ENCODE measurements at regions not wholly inside any gene's neighbourhood (a gene's known extent, or its start where the extent isn't known, plus 50 kb on each side); places are given as distances from the start of the nearest gene placed in this dataset.
"Not testable (repeated sequence)": the region's sequence is repeated elsewhere in the genome, so short reads cannot be mapped to it uniquely, and the experiment has no call there.

DNA sequence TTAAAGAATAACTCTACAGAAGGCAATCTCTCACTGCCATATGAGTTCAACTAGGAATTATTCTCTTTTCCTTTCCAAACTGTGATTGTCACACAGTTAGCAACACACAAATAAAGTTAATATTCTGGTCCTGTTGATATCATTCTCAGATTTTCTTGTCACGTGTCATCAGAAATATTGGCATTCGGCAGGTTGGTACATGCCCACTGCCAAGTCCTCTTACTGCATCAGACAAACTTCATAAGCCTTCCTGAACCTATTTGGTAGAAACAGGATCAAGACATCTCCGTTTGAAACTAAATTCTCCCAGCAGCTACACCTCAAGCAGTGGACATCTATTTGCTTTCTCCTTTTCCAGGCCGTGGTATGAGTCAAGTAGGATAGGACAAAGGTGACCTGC lies 177.9 kb upstream of the SOX2 start:
- DNase-seq (ENCODE audit: low read depth) = no peak

DNA sequence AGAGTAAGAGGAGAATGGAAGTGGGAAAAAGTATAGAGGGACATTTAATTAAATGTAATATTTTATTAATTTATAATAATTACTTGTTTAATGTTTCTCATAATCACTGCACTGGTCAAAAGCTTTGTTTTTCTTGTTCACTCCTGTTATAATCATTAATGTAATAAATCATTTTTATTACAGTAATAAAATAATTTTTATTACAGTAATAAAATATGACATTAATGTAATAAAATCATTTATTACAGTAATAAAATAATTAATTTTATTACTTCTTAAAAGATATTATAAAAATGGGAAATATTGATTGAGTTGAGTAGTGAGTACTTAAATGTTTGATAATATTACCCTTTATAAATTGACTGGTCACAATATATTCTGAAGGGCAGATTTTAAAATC lies 181.1 kb upstream of the SOX2 start:
- DNase-seq (ENCODE audit: low read depth) = no peak

DNA sequence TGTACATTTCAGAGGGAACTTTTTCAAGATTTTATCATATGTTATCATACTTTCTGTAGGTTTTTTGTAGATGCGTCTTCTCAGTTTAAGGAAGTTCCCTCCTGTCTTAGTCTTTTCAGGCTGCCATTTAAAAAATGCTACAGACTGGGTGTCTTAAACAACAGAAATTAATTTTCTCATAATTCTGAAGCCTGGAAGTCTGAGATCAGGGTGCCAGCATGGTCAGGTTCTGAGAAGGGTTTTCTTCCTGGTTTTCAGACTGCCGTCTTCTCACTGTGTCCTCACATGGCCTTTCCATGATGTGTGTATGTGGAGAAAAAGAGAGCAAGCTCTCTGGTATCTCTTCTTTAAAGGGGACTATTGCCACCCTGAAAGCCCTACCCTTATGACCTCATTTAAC lies 189.9 kb upstream of the SOX2 start:
- no peak for DNase-seq (ENCODE audit: low read depth)

DNA sequence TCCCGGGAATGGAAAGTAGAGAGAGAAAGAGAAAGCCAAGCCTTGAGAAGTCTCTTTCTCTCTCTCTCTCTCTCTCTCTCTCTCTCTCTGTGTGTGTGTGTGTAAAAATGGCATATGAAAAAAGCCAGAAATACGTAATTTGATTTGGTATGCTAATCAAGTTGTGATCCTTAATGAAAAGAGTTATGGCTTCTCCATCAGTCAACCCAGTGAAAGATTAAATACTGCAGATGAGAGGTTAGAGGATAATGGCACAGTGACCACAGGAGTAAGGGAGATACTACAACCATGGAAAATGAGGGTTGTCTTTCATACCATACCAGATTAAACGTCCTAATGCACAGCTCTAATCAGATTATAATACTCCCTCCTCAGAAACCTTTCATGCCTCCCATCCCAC lies 193.5 kb upstream of the SOX2 start:
- no peak for DNase-seq (ENCODE audit: low read depth)

- DNase-seq (ENCODE audit: low read depth) = no peak
Observed at GRCh38 chr3:181512787-181513186, 198.9 kb upstream of the SOX2 start.

- no peak for DNase-seq (ENCODE audit: low read depth)
Observed at GRCh38 chr3:181510500-181510899, 201.2 kb upstream of the SOX2 start.

DNA sequence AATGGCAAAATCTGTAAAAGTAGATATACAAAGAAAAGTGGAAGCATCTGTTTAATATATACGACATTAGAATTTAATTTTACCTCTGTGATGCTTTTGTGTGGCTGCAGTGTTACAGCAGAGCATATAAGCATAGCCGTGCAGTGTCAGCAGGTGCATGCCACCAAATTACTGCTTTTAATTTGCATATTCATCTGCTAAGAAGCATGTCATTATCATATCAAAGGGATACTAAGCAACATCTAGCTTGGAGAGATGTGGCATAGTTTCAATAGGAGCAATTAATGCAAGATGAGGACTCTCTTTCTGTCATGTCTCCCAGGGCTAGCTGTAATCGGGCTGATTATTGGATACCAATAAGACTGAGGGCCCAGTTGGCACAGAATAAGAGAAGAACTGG lies 214.4 kb upstream of the SOX2 start:
- no peak for DNase-seq (ENCODE audit: low read depth)

- no peak for DNase-seq (ENCODE audit: low read depth)
Observed at GRCh38 chr3:181493423-181493822, 218.3 kb upstream of the SOX2 start.

DNA sequence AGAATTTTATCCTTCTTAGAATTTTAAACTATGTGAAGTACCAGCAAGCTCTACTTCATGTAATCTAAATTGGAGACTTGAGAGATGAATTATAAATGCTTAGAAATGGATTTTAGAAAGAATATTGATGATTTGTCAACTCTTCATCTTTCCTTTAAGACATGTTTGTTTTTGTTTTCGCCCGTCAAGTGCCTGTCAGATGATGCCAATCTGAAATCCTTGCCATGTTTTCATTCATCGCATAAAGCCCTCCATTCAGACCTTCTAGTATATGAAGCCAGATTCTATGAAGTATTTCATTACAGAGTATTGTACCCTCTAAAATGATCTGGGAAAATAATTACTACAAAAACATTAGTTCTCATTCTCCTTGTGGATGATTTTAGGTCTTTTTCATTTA lies 223.2 kb upstream of the SOX2 start:
- DNase-seq (ENCODE audit: low read depth) = no peak

- DNase-seq (ENCODE audit: low read depth) = no peak
Observed at GRCh38 chr3:181487236-181487978, 224.3 kb upstream of the SOX2 start.

- DNase-seq (ENCODE audit: low read depth) = no peak
Observed at GRCh38 chr3:181486141-181486885, 225.4 kb upstream of the SOX2 start.

GRCh38 chr3:181484026-181484425 lies 227.7 kb upstream of the SOX2 start:
- no peak for DNase-seq (ENCODE audit: low read depth)

DNA sequence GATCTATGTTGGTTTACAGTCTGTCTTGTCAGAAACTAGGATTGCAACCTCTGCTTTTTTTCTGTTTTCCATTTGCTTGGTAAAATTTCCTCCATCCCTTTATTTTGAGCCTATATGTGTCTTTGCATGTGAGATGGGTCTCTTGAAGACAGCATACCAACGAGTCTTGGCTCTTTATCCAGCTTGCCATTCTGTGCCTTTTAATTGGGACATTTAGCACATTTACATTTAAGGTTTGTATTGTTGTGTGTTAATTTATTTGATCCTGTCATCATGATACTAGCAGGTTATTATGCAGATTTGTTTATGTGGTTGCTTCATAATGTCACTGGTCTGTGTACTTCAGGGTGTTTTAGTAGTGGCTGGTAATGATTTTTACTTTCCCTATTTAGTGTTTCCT lies 236.6 kb upstream of the SOX2 start:
- not testable (repeated sequence) for DNase-seq (ENCODE audit: low read depth)

GRCh38 chr3:181470349-181470748 lies 241.4 kb upstream of the SOX2 start:
- no peak for DNase-seq (ENCODE audit: low read depth)

DNA sequence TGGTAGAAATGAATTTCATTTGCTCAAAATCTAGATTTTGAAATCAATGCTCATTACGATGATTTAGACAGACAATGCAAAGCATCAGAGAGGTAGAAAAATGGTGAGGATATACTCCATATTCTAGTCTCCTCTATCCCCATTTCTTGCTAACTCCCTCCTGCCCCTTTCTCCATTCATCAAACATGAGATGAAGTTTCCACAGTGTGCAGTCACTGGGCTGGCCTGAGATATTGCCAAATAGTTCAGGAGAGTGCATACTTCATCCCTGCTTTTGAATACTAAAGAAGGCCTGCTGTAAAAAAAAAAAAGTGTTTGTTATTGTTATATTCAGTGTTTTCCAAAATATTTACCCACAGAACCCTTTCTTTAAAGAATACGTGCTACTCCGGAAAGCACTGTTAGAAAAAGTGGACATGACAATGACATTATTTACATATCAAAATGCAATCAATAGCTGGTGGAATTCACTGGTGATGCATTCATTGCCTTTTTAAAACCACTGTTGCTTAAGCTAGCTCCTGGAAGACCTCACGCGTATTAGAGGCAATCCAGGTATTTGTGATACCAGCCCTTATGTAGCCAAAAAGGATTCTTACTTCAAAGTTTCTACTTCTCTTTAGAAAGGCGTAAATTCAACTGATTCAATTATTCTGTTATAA lies 247.6 kb upstream of the SOX2 start:
- DNase-seq (ENCODE audit: low read depth) = no peak

DNA sequence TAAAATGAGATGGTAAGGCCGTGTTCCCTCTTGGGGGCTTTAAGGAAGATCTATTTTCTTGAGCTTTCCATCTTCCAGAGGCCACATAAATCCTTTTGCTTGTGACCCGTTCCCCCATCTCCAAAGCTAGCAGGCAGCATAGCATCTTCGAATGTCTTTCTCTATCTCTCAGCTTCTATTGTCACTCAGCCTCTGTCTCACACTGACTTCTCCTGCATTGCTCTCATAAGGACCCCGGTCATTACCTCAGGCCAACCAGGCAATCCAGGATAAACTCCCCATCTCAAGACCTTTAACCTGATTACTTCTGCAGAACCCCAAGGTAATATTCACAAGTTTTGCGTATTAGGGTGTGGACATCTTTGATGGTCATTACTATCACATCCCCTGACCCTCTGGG lies 250.3 kb upstream of the SOX2 start:
- no peak for DNase-seq (ENCODE audit: low read depth)

DNA sequence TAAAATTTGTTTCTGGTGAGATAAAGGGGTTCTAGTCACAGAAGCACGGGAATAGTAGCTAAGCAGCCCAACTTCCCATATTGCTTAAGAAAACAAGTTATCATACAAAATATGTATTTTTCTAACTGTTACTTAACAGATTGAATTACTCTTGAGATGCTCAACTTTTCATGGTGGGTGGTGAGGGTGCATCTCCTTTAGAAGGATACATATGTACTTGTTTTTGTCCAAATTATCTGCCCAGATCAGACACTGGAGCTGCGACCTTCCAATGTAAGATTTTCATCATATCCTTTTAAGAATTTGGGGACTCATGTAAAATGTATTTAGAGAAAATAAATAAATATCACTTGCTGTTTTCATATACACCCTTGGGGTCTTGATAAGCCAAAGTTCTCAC lies 252.2 kb upstream of the SOX2 start:
- DNase-seq (ENCODE audit: low read depth) = no peak

GRCh38 chr3:181458857-181459256 lies 252.9 kb upstream of the SOX2 start:
- DNase-seq (ENCODE audit: low read depth) = no peak

DNA sequence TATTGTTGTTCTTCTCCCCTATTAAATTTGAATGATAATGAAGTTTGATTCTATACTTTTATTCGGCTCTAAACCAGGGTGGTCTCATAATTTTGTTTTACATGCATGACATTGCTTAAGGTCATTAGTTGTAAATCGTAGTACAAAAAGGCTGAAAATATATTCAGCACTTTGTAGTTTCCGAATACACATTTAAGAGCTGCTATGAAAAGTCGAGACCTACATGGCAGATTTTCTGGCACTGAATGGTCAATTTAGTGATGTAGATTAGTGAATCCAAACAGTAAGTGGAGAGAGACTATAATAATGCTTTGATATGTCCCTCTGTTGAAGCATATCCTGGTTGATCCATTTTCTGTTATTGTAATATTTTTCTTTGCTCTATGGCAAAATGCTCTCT lies 254.0 kb upstream of the SOX2 start:
- no peak for DNase-seq (ENCODE audit: low read depth)

- no peak for DNase-seq (ENCODE audit: low read depth)
Observed at GRCh38 chr3:181457190-181457589, 254.5 kb upstream of the SOX2 start.

GRCh38 chr3:181455276-181455675 lies 256.4 kb upstream of the SOX2 start:
- no peak for DNase-seq (ENCODE audit: low read depth)

GRCh38 chr3:181454451-181455027 lies 257.2 kb upstream of the SOX2 start:
- no peak for DNase-seq (ENCODE audit: low read depth)

DNA sequence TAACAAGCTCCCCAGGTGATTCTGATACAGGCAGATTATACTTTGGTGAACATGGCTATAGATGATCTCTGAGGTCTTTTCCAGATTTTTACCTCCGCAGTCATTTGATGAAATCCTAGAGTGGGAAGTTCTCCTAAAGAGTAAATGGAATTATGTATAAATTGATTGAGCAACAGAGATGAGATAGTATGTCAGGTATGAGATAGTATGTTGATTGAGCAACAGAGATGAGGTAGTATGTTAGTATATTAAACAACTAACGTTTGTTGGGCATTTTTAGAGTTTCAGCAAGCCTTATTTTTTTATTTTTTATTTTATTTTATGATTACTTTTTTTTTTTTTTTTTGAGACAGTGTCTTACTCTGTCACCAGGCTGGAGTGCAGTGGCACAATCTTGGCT lies 265.0 kb upstream of the SOX2 start:
- DNase-seq (ENCODE audit: low read depth) = no peak
